AG04450 (cell line): ENCODE measurements at regions not wholly inside any gene's neighbourhood (a gene's known extent, or its start where the extent isn't known, plus 50 kb on each side); places are given as distances from the start of the nearest gene placed in this dataset.

ENCODE experiments used
- CTCF ChIA-PET: fragments of 300-600, 350-600 bp; formaldehyde crosslinking; extraction: SDS; loops from one replicate; lab custom pipeline; 2022; ENCODE audit warnings: antibody characterized with exemption, inconsistent platforms; lab: Charles Lee
- POLR2A ChIA-PET: fragments of 350-600 bp; formaldehyde crosslinking; extraction: SDS; loops from one replicate; lab custom pipeline; 2021; ENCODE audit warnings: antibody characterized with exemption, inconsistent platforms; lab: Yijun Ruan, JAX
- DNase-seq: peaks from one replicate; pipeline ENCODE4 v3.0.0-alpha.2; 2011; ENCODE audit warnings: low read depth, low spot score
- H3K27ac ChIP-seq: one replicate; pipeline ENCODE4 v1.5.1; 2012; ENCODE audit warnings: low read depth, low read length, control low read depth
- H3K27me3 ChIP-seq: one replicate; pipeline ENCODE4 v1.6.0; 2012; ENCODE audit warnings: low read length; ENCODE audit not compliant: control insufficient read depth, insufficient read depth
- H3K4me3 ChIP-seq: 2 replicates; pipeline ENCODE4 v1.5.1; 2011; ENCODE audit warnings: mild to moderate bottlenecking, low read depth, low read length, control low read depth
- H3K9me3 ChIP-seq: 2 replicates; pipeline ENCODE4 v1.5.1; 2012; ENCODE audit warnings: low read length; ENCODE audit not compliant: control insufficient read depth, insufficient read depth
- CTCF ChIP-seq: IDR thresholded peaks from 2 replicates; pipeline ENCODE4 v1.5.1; 2011; ENCODE audit warnings: low read depth, low read length, control low read depth, inconsistent platforms

DNA sequence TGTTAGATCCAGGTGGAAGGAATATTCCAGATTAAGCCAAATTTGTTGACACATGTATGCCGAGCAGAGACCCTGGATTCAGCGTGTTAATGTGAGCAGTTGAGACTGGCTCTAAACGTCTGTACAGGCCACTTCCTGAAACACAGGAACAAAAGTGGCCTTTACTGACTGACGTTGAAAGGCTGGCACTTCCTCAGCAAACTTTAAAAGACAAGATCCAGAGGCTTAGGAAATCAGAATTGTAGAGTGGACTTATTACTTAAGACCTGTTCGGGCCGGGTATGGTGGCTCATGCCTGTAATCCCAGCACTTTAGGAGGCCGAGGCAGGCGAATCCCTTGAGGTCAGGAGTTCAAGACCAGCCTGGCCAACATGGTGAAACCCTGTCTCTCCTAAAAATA is 125.7 kb upstream of the ARID1B start:
- DNase-seq = no peak
- Histone ChIP-seq H3K27ac (no peak overlapping the region), H3K9me3 (no peaks in the 10 kb centered on the region), H3K27me3 (peaks cover 3% of the 10 kb centered on the region), H3K4me3 (no peak overlapping the region)
- ChIA-PET CTCF (no interaction called here), POLR2A (no interaction called here)
- no peak for TF ChIP-seq CTCF

GRCh38 chr6:156650896-156651390 is 126.2 kb upstream of the ARID1B start:
- Histone ChIP-seq H3K27ac (no peak overlapping the region), H3K4me3 (no peak overlapping the region), H3K27me3 (peaks cover 4% of the 10 kb centered on the region), H3K9me3 (no peaks in the 10 kb centered on the region)
- no peak for TF ChIP-seq CTCF
- ChIA-PET CTCF (no interaction called here), POLR2A (no interaction called here)
- DNase-seq = no peak

GRCh38 chr6:156648616-156649015 is 128.6 kb upstream of the ARID1B start:
- TF ChIP-seq CTCF = no peak
- H3K27me3 ChIP-seq = peaks cover 2% of the 10 kb centered on the region
- H3K27ac ChIP-seq = no peak overlapping the region
- ChIA-PET POLR2A (interaction anchor here (0.7 kb wide), 1 partner anchor 111 kb away, joined by 5 read pairs; no protein-coding TSS in a partner anchor), CTCF (no interaction called here)
- H3K4me3 ChIP-seq = no peak overlapping the region
- no peak for DNase-seq
- H3K9me3 ChIP-seq = no peaks in the 10 kb centered on the region

DNA sequence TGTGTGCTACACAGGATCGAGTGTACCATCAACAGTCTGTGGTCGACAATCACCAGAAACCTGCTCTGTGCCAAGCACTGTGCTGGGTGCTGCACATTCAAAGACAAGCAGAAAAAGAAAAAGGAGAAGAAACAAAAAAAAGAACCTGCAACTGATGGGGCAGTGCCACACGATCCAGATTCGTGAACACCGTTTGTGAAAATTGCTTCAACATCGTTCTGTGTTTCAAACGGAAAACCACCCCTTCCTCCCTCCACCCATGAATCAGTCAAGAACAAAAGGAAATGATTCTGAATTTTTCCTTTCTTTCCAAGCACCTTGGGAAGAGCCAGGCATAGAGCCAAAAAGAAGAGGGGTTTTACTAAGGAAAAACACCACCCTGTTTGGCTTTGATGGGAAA is 129.2 kb upstream of the ARID1B start:
- no peak for TF ChIP-seq CTCF
- H3K4me3 ChIP-seq = no peak overlapping the region
- no peaks in the 10 kb centered on the region for H3K9me3 ChIP-seq
- CTCF ChIA-PET = no interaction called here
- POLR2A ChIA-PET = no interaction called here
- H3K27me3 ChIP-seq = peaks cover 2% of the 10 kb centered on the region
- no peak overlapping the region for H3K27ac ChIP-seq
- no peak for DNase-seq

DNA sequence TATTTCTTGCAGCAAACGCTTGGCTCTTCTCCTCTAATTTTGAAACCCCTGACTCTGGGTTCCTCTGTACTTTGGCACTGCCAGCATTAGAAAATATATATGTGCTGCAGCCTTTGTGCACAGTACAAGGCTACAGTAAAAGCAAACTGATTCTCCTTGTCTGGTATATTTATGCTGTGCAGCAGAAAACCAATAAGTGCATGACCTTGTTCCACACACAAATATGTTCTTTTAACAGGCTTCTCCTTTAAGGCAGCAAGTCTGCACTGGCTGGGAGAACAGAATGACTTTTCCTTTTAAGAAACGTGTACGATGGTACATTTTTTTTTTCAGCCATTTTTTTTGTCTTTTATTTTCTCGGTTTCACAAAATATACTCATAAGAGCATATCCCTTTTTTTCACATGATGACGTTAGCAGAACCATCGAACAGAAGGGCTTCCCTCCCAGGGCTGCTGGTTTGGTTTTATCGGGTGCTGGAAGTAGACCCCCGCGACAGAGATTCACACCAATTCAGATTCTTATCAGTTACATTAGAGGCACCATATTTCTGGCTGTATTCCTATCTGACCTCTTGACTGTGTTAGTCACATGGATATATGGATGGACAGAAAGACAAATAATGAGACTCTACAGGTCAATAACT is 129.9 kb upstream of the ARID1B start:
- ChIA-PET CTCF (interaction anchor here (0.7 kb wide), 1 partner anchor 998 kb away, joined by 9 read pairs; no protein-coding TSS in a partner anchor), POLR2A (no interaction called here)
- Histone ChIP-seq H3K9me3 (no peaks in the 10 kb centered on the region), H3K27ac (no peak overlapping the region), H3K4me3 (no peak overlapping the region), H3K27me3 (peaks cover 2% of the 10 kb centered on the region)
- DNase-seq = no peak
- TF ChIP-seq CTCF = no peak
